SU-DHL-6 (cell line): ENCODE measurements at regions not wholly inside any gene's neighbourhood (a gene's known extent, or its start where the extent isn't known, plus 50 kb on each side); places are given as distances from the start of the nearest gene placed in this dataset.

Experiments
- H2AFZ ChIP-seq: fragments of 200-600 bp; sonication (generic); 2 replicates; pipeline ENCODE4 v1.6.1; 2014; ENCODE audit warnings: low read depth, mild to moderate bottlenecking, moderate library complexity, mixed read lengths, antibody characterized with exemption, low read length; ENCODE audit not compliant: severe bottlenecking
- H3F3A ChIP-seq: fragments of 200-600 bp; shearing (Covaris generic); 2 replicates; pipeline ENCODE4 v1.6.0; 2016; ENCODE audit warnings: antibody characterized with exemption, mild to moderate bottlenecking; ENCODE audit not compliant: insufficient read depth
- H3K27ac ChIP-seq: fragments of 200-600 bp; sonication (generic); 2 replicates; pipeline ENCODE4 v1.5.1; 2016; ENCODE audit warnings: low read depth, mild to moderate bottlenecking, low read length, moderate library complexity, mixed read lengths
- H3K27me3 ChIP-seq: fragments of 200-600 bp; sonication (generic), shearing (Covaris generic); 2 replicates; pipeline ENCODE4 v1.6.0; 2014; ENCODE audit warnings: mild to moderate bottlenecking, low read length
- H3K36me3 ChIP-seq: fragments of 200-600 bp; sonication (generic); 2 replicates; pipeline ENCODE4 v1.6.1; 2014; ENCODE audit warnings: mild to moderate bottlenecking, low read length, mixed read lengths
- H3K4me2 ChIP-seq: fragments of 300-600, 200-600 bp; shearing (Covaris generic), sonication (generic); 2 replicates; pipeline ENCODE4 v1.6.0; 2014; ENCODE audit warnings: low read length, low read depth, mild to moderate bottlenecking; ENCODE audit not compliant: poor library complexity, severe bottlenecking
- H3K4me3 ChIP-seq: fragments of 200-600 bp; sonication (generic); 2 replicates; pipeline ENCODE4 v1.5.1; 2014; ENCODE audit warnings: antibody characterized with exemption, low read length, mild to moderate bottlenecking, mixed read lengths; ENCODE audit not compliant: insufficient read depth, poor library complexity, severe bottlenecking
- H3K79me2 ChIP-seq: fragments of 200-600 bp; sonication (generic); 2 replicates; pipeline ENCODE4 v1.6.1; 2014; ENCODE audit warnings: mild to moderate bottlenecking, low read length, moderate library complexity; ENCODE audit not compliant: insufficient read depth
- H3K9ac ChIP-seq: fragments of 200-600 bp; sonication (generic); 2 replicates; pipeline ENCODE4 v1.7.0; 2014; ENCODE audit warnings: mild to moderate bottlenecking, low read length
- H3K9me2 ChIP-seq: fragments of 200-600 bp; sonication (generic); replicated peaks from 2 replicates; pipeline ENCODE4 v1.6.1; 2014; ENCODE audit warnings: low read length; ENCODE audit not compliant: insufficient read depth
- H3K9me3 ChIP-seq: fragments of 200-600 bp; sonication (generic); 2 replicates; pipeline ENCODE4 v1.6.1; 2014; ENCODE audit warnings: low read length, mixed read lengths; ENCODE audit not compliant: insufficient read depth
- H4K20me1 ChIP-seq: fragments of 200-600 bp; sonication (generic); 2 replicates; pipeline ENCODE4 v1.6.1; 2014; ENCODE audit warnings: low read depth, mild to moderate bottlenecking, antibody characterized with exemption, low read length, moderate library complexity, mixed read lengths
- CTCF ChIP-seq: fragments of 200-600 bp; sonication (generic); IDR thresholded peaks from one replicate; pipeline ENCODE4 v1.5.1; 2017; ENCODE audit warnings: antibody characterized with exemption, mild to moderate bottlenecking, low read length, moderate library complexity; ENCODE audit not compliant: insufficient read depth, poor library complexity, severe bottlenecking
- EZH2phosphoT487 ChIP-seq: fragments of 200-600 bp; sonication (generic), shearing (Covaris generic); conservative IDR thresholded peaks from 2 replicates; pipeline ENCODE4 v1.6.1; 2018; ENCODE audit warnings: mild to moderate bottlenecking, antibody characterized with exemption, low read length, moderate library complexity, mixed read lengths

- Histone ChIP-seq H2AFZ (no peak overlapping the region), H3K36me3 (no peaks in the 10 kb centered on the region), H3K4me2 (no peak overlapping the region), H4K20me1 (no peaks in the 10 kb centered on the region), H3K27me3 (no peaks in the 10 kb centered on the region), H3F3A (no peaks in the 10 kb centered on the region), H3K4me3 (no peak overlapping the region), H3K79me2 (no peaks in the 10 kb centered on the region), H3K27ac (no peak overlapping the region), H3K9ac (no peak overlapping the region), H3K9me2 (no peaks in the 10 kb centered on the region), H3K9me3 (no peaks in the 10 kb centered on the region)
- TF ChIP-seq EZH2phosphoT487 (no peak), CTCF (no peak)
Observed at GRCh38 chr5:160929906-160930305, 77.9 kb upstream of the ATP10B start.

GRCh38 chr5:160929360-160929759, 77.3 kb upstream of the ATP10B start:
- no peak overlapping the region for H3K9ac ChIP-seq
- TF ChIP-seq EZH2phosphoT487 (no peak), CTCF (no peak)
- H3K4me2 ChIP-seq: no peak overlapping the region
- no peaks in the 10 kb centered on the region for H3K27me3 ChIP-seq
- no peaks in the 10 kb centered on the region for H4K20me1 ChIP-seq
- H3K79me2 ChIP-seq: no peaks in the 10 kb centered on the region
- no peaks in the 10 kb centered on the region for H3K9me3 ChIP-seq
- no peaks in the 10 kb centered on the region for H3K9me2 ChIP-seq
- H3F3A ChIP-seq: no peaks in the 10 kb centered on the region
- no peak overlapping the region for H3K4me3 ChIP-seq
- H2AFZ ChIP-seq: no peak overlapping the region
- H3K36me3 ChIP-seq: no peaks in the 10 kb centered on the region
- H3K27ac ChIP-seq: no peak overlapping the region

- Histone ChIP-seq H3F3A (no peaks in the 10 kb centered on the region), H3K9me2 (no peaks in the 10 kb centered on the region), H3K36me3 (no peaks in the 10 kb centered on the region), H2AFZ (no peak overlapping the region), H4K20me1 (no peaks in the 10 kb centered on the region), H3K79me2 (no peaks in the 10 kb centered on the region), H3K27ac (no peak overlapping the region), H3K9ac (no peak overlapping the region), H3K4me3 (no peak overlapping the region), H3K4me2 (no peak overlapping the region), H3K27me3 (no peaks in the 10 kb centered on the region), H3K9me3 (no peaks in the 10 kb centered on the region)
- TF ChIP-seq CTCF: no peak
- no peak for TF ChIP-seq EZH2phosphoT487
Observed at GRCh38 chr5:160926428-160926827, 74.4 kb upstream of the ATP10B start.

- H3K4me3 ChIP-seq: no peak overlapping the region
- H3K9me3 ChIP-seq: no peaks in the 10 kb centered on the region
- no peak overlapping the region for H2AFZ ChIP-seq
- no peak for TF ChIP-seq CTCF
- TF ChIP-seq EZH2phosphoT487: no peak
- no peaks in the 10 kb centered on the region for H3K9me2 ChIP-seq
- no peaks in the 10 kb centered on the region for H3K79me2 ChIP-seq
- no peaks in the 10 kb centered on the region for H4K20me1 ChIP-seq
- H3K36me3 ChIP-seq: no peaks in the 10 kb centered on the region
- no peak overlapping the region for H3K9ac ChIP-seq
- H3F3A ChIP-seq: no peaks in the 10 kb centered on the region
- H3K27me3 ChIP-seq: no peaks in the 10 kb centered on the region
- H3K4me2 ChIP-seq: no peak overlapping the region
- H3K27ac ChIP-seq: no peak overlapping the region
Observed at GRCh38 chr5:160925281-160925680, 73.3 kb upstream of the ATP10B start.
